HepG2 (cell line): ENCODE measurements at regions not wholly inside any gene's neighbourhood (a gene's known extent, or its start where the extent isn't known, plus 50 kb on each side); places are given as distances from the start of the nearest gene placed in this dataset.

ENCODE experiments used
- ATAC-seq: fragments of 200-7000 bp; cut with Tn5 transposase; 3 replicates; pipeline ENCODE4 v1.9.1; 2020; ENCODE audit warnings: mild to moderate bottlenecking, moderate library complexity
- BruUV-seq: library from RNA; stranded (reverse); fragments of 400-500 nt; replicated peaks from 2 replicates; lab custom pipeline; 2021; lab: Mats Ljungman, UMichigan
- CTCF ChIA-PET: fragments of 300-600 bp; formaldehyde crosslinking; extraction: SDS; loops from one replicate; lab custom pipeline; 2021; ENCODE audit warnings: low total read pairs, inconsistent platforms, low intra/inter-chr PET ratio; lab: Yijun Ruan, JAX
- POLR2A ChIA-PET: fragments of 350-600 bp; sonication (Branson Sonifier 250); formaldehyde crosslinking; loops from one replicate; lab custom pipeline; 2020; ENCODE audit warnings: antibody characterized with exemption, inconsistent platforms; lab: Yijun Ruan, JAX
- DNase-seq: peaks from one replicate; pipeline ENCODE4 v3.0.0-alpha.2; 2015; ENCODE audit warnings: low spot score
- FAIRE-seq: peaks from 3 replicates; lab custom pipeline; 2011; peaks lifted over from hg19 to GRCh38; lab: Jason Lieb, UNC
- H2AFZ ChIP-seq: one replicate; pipeline ENCODE4 v1.6.1; 2011; ENCODE audit warnings: low read length, inconsistent platforms
- H3K27ac ChIP-seq: fragments of 300-600 bp; 3 replicates; pipeline ENCODE4 v1.8.0; 2011; ENCODE audit warnings: mixed run types, mild to moderate bottlenecking, mixed read lengths, low read length, inconsistent platforms; ENCODE audit not compliant: insufficient read depth; ENCODE audit errors: extremely low read length
- H3K27me3 ChIP-seq, 2 experiments: fragments of 200-600 bp in 1 of 2; 2 replicates in 1 of 2; 3 replicates in 1 of 2; pipeline versions ENCODE4 v1.6.0 to v1.8.0; 2011; ENCODE audit warnings: low read length in 2 of 2, mild to moderate bottlenecking in 2 of 2, moderate library complexity in 2 of 2, inconsistent platforms in 1 of 2; ENCODE audit not compliant: insufficient read depth in 2 of 2, control insufficient read depth in 1 of 2
- H3K36me3 ChIP-seq, 2 experiments: fragments of 200-600 bp in 1 of 2; replicated peaks in 1 of 2; 2 replicates in 1 of 2; 3 replicates in 1 of 2; pipeline versions ENCODE4 v1.5.1 to v1.8.0; 2011; ENCODE audit warnings: low read length in 2 of 2, inconsistent platforms in 1 of 2; ENCODE audit not compliant: insufficient read depth in 2 of 2, control insufficient read depth in 1 of 2
- H3K4me1 ChIP-seq: 2 replicates; pipeline ENCODE4 v1.5.1; 2012; ENCODE audit warnings: low read length, inconsistent platforms; ENCODE audit not compliant: insufficient read depth
- H3K4me2 ChIP-seq: 2 replicates; pipeline ENCODE4 v1.6.0; 2011; ENCODE audit warnings: low read depth, low read length, inconsistent platforms
- H3K4me3 ChIP-seq, 3 experiments: fragments of 200-600 bp in 1 of 3; sonication (generic), shearing (Covaris generic) in 1 of 3; replicated peaks in 1 of 3; 2 replicates each; pipeline ENCODE4 v1.5.1; 2011 to 2016; ENCODE audit warnings: low read length in 3 of 3, inconsistent platforms in 2 of 3, low read depth in 2 of 3, mild to moderate bottlenecking in 2 of 3, control low read depth in 1 of 3, mixed read lengths in 1 of 3; ENCODE audit not compliant: insufficient read depth in 1 of 3
- H3K79me2 ChIP-seq: one replicate; pipeline ENCODE4 v1.6.1; 2011; ENCODE audit warnings: low read length, inconsistent platforms; ENCODE audit not compliant: insufficient read depth
- H3K9ac ChIP-seq: 2 replicates; pipeline ENCODE4 v1.6.0; 2011; ENCODE audit warnings: mild to moderate bottlenecking, low read depth, low read length, inconsistent platforms; ENCODE audit not compliant: insufficient read depth
- H3K9me3 ChIP-seq: 2 replicates; pipeline ENCODE4 v1.5.1; 2012; ENCODE audit warnings: mild to moderate bottlenecking, low read length
- H4K20me1 ChIP-seq: 2 replicates; pipeline ENCODE4 v1.6.0; 2011; ENCODE audit warnings: inconsistent platforms, mild to moderate bottlenecking, low read length, moderate library complexity; ENCODE audit not compliant: insufficient read depth
- BCL6 ChIP-seq: IDR thresholded peaks from 2 replicates; pipeline ENCODE4 v1.6.1; 2016; ENCODE audit warnings: missing genetic modification reagents, missing compliant biosample characterization
- GATAD1 ChIP-seq: IDR thresholded peaks from 2 replicates; pipeline ENCODE4 v1.6.1; 2016; ENCODE audit warnings: missing genetic modification reagents, missing compliant biosample characterization
- KLF15 ChIP-seq: sonication (generic); formaldehyde crosslinking; IDR thresholded peaks from 2 replicates; pipeline ENCODE4 v1.8.1; 2023; ENCODE audit warnings: borderline replicate concordance, mild to moderate bottlenecking, inconsistent platforms, missing genetic modification reagents, mixed read lengths
- MED13 ChIP-seq: sonication (generic); formaldehyde crosslinking; IDR thresholded peaks from 2 replicates; pipeline ENCODE4 v1.5.0; 2020; ENCODE audit warnings: missing genetic modification reagents
- NBN ChIP-seq: fragments of 450-650 bp; conservative IDR thresholded peaks from 2 replicates; pipeline ENCODE4 v1.6.1; 2017
- NFE2 ChIP-seq: sonication (generic); formaldehyde crosslinking; IDR thresholded peaks from 2 replicates; pipeline ENCODE4 v1.4.0; 2020; ENCODE audit warnings: missing genetic modification reagents
- RAD21 ChIP-seq: fragments of 450-650 bp; formaldehyde crosslinking; IDR thresholded peaks from 2 replicates; pipeline ENCODE4 v1.5.0; 2020; ENCODE audit warnings: mild to moderate bottlenecking
- SOX6 ChIP-seq, 2 experiments: fragments of 450-650 bp in 1 of 2; sonication (generic) in 1 of 2; formaldehyde crosslinking in 1 of 2; IDR thresholded peaks; 2 replicates each; pipeline versions ENCODE4 v1.4.0 to v1.6.1; 2017 to 2020; ENCODE audit warnings: antibody characterized with exemption in 1 of 2, mild to moderate bottlenecking in 1 of 2, missing genetic modification reagents in 1 of 2
- SSRP1 ChIP-seq: IDR thresholded peaks from 2 replicates; pipeline ENCODE4 v1.6.1; 2016; ENCODE audit warnings: control low read depth
- THAP11 ChIP-seq: IDR thresholded peaks from 2 replicates; pipeline ENCODE4 v1.6.1; 2016; ENCODE audit warnings: missing biosample characterization, missing genetic modification reagents
- TRIM22 ChIP-seq: fragments of 450-650 bp; IDR thresholded peaks from 2 replicates; pipeline ENCODE4 v1.6.1; 2017
- ZBTB1 ChIP-seq: sonication (generic); formaldehyde crosslinking; IDR thresholded peaks from 2 replicates; pipeline ENCODE4 v1.4.0; 2020; ENCODE audit warnings: missing genetic modification reagents, borderline replicate concordance
- ZKSCAN1 ChIP-seq: fragments of 150-350 bp; IDR thresholded peaks from 2 replicates; pipeline ENCODE4 v1.6.1; 2014; ENCODE audit warnings: low read length
- ZMAT5 ChIP-seq: sonication (generic); formaldehyde crosslinking; IDR thresholded peaks from 2 replicates; pipeline ENCODE4 v1.5.0; 2020; ENCODE audit warnings: mild to moderate bottlenecking, low read depth, missing genetic modification reagents, borderline replicate concordance
- ZNF615 ChIP-seq: sonication (generic); formaldehyde crosslinking; IDR thresholded peaks from 2 replicates; pipeline ENCODE4 v1.5.0; 2020; ENCODE audit warnings: mild to moderate bottlenecking, missing genetic modification reagents, borderline replicate concordance
- ZNF747 ChIP-seq: sonication (generic); formaldehyde crosslinking; IDR thresholded peaks from 2 replicates; pipeline ENCODE4 v1.8.1; 2023; ENCODE audit warnings: missing genetic modification reagents, mild to moderate bottlenecking, borderline replicate concordance
- ZNF781 ChIP-seq: sonication (generic); formaldehyde crosslinking; IDR thresholded peaks from 2 replicates; pipeline ENCODE4 v1.5.1; 2020; ENCODE audit warnings: borderline replicate concordance, mild to moderate bottlenecking, missing genetic modification reagents; ENCODE audit errors: not compliant biosample characterization
- WGBS: methylation state at CpG from one replicate; pipeline ENCODE4 v1.1.6; 2017; ENCODE audit warnings: low lambda C conversion rate; 5-methylcytosine and 5-hydroxymethylcytosine counted together
- in situ Hi-C: cut with HindIII; loops from 2 replicates; pipeline ENCODE4 v1.10.0; 2017; ENCODE audit warnings: low pct_unique_long_range_greater_than_20kb; ENCODE audit not compliant: extremely low pct_ligation_motif_present
- intact Hi-C: fragments of 100-400 bp; cut with micrococcal nuclease; formaldehyde crosslinking; loops from one replicate; pipeline ENCODE4 v1.10.0; 2022; ENCODE audit not compliant: unreplicated experiment
- TF ChIP-seq, protein P1 (sequence below): sonication (generic); formaldehyde crosslinking; IDR thresholded peaks from 2 replicates; pipeline ENCODE4 v1.4.0; 2020; ENCODE audit warnings: missing genetic modification reagents

- BruUV-seq, result no TSS peak
- H3K4me1 ChIP-seq, result no peaks in the 10 kb centered on the region
- no peak for TF ChIP-seq BCL6 (CRISPR knock-in tag)
- TF ChIP-seq ZNF615 (CRISPR knock-in tag), result no peak
- TF ChIP-seq ZMAT5 (CRISPR knock-in tag), result no peak
- TF ChIP-seq SOX6 (IDR thresholded peaks at IDR 0.05), result no peak
- TF ChIP-seq SOX6 (CRISPR knock-in tag; IDR thresholded peaks at IDR 0.05), result no peak
- no peak for TF ChIP-seq GATAD1
- no peak for TF ChIP-seq TRIM22
- no peak for TF ChIP-seq NBN
- TF ChIP-seq THAP11 (CRISPR knock-in tag), result no peak
- no peak for TF ChIP-seq KLF15 (CRISPR knock-in tag)
- no peak for TF ChIP-seq ZNF781
- TF ChIP-seq SSRP1 (CRISPR knock-in tag), result no peak
- TF ChIP-seq, protein P1, sequence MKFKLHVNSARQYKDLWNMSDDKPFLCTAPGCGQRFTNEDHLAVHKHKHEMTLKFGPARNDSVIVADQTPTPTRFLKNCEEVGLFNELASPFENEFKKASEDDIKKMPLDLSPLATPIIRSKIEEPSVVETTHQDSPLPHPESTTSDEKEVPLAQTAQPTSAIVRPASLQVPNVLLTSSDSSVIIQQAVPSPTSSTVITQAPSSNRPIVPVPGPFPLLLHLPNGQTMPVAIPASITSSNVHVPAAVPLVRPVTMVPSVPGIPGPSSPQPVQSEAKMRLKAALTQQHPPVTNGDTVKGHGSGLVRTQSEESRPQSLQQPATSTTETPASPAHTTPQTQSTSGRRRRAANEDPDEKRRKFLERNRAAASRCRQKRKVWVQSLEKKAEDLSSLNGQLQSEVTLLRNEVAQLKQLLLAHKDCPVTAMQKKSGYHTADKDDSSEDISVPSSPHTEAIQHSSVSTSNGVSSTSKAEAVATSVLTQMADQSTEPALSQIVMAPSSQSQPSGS, result no peak
- no peak for TF ChIP-seq MED13 (CRISPR knock-in tag)
- TF ChIP-seq RAD21 (CRISPR knock-in tag), result no peak
- TF ChIP-seq ZBTB1 (CRISPR knock-in tag), result no peak
- TF ChIP-seq ZKSCAN1, result no peak
- no peak for TF ChIP-seq NFE2
- TF ChIP-seq ZNF747 (CRISPR knock-in tag), result no peak
- ChIA-PET POLR2A (no interaction called here), CTCF (no interaction called here)
- H3K79me2 ChIP-seq, result no peaks in the 10 kb centered on the region
- H3K27me3 ChIP-seq, result no peaks in the 10 kb centered on the region
- no peak overlapping the region for H3K4me2 ChIP-seq
- DNase-seq (no peak), FAIRE-seq (no peak), ATAC-seq (no peak)
- intact Hi-C loops, result no loop called here
- no peaks in the 10 kb centered on the region for H4K20me1 ChIP-seq
- H3K4me3 ChIP-seq, result no peak overlapping the region
- H3K9ac ChIP-seq, result no peak overlapping the region
- no peak overlapping the region for H2AFZ ChIP-seq
- no peaks in the 10 kb centered on the region for H3K36me3 ChIP-seq
- H3K27ac ChIP-seq, result no peak overlapping the region
- WGBS, result no CpG with 5 or more reads among the region's 2 CpGs
- H3K9me3 ChIP-seq, result no peaks in the 10 kb centered on the region
- in situ Hi-C loops, result no loop called here
These were observed 161.2 kb downstream of the GLUD2 start for GRCh38 chrX:121208563-121208962.
